GM18867 (cell line): ENCODE measurements at regions not wholly inside any gene's neighbourhood (a gene's known extent, or its start where the extent isn't known, plus 50 kb on each side); places are given as distances from the start of the nearest gene placed in this dataset.
"Not testable (repeated sequence)": the region's sequence is repeated elsewhere in the genome, so short reads cannot be mapped to it uniquely, and the experiment has no call there.

Experiments
- ATAC-seq: cut with Tn5 transposase; IDR thresholded peaks from one replicate; pipeline ENCODE4 v1.9.1; 2021; ENCODE audit warnings: mild to moderate bottlenecking, moderate library complexity; ENCODE audit not compliant: unreplicated experiment

- ATAC-seq = no peak
These were observed 370.6 kb downstream of the CCSER2 start for GRCh38 chr10:84698989-84699388.

GRCh38 chr10:84700668-84701369 lies 372.4 kb downstream of the CCSER2 start:
- no peak for ATAC-seq

- no peak for ATAC-seq
These were observed 373.0 kb downstream of the CCSER2 start for GRCh38 chr10:84701370-84701720.

- no peak for ATAC-seq
These were observed 375.7 kb downstream of the CCSER2 start for GRCh38 chr10:84704101-84704500.

- ATAC-seq = no peak
These were observed 378.0 kb downstream of the CCSER2 start for GRCh38 chr10:84706431-84706830.

GRCh38 chr10:84706875-84707274 lies 378.5 kb downstream of the CCSER2 start:
- ATAC-seq = no peak

GRCh38 chr10:84715911-84716310 lies 387.5 kb downstream of the CCSER2 start:
- peak; percentile 89 for ATAC-seq

GRCh38 chr10:84718877-84719616 lies 390.7 kb downstream of the CCSER2 start:
- no peak for ATAC-seq

GRCh38 chr10:84719687-84720086 lies 391.3 kb downstream of the CCSER2 start:
- no peak for ATAC-seq

GRCh38 chr10:84727398-84727797 lies 399.0 kb downstream of the CCSER2 start:
- ATAC-seq = no peak

GRCh38 chr10:84739126-84739525 lies 410.7 kb downstream of the CCSER2 start:
- not testable (repeated sequence) for ATAC-seq

- ATAC-seq = no peak
These were observed 411.3 kb downstream of the CCSER2 start for GRCh38 chr10:84739641-84740040.

- no peak for ATAC-seq
These were observed 415.1 kb downstream of the CCSER2 start for GRCh38 chr10:84743483-84743882.

GRCh38 chr10:84755311-84755710 lies 426.9 kb downstream of the CCSER2 start:
- no peak for ATAC-seq

- ATAC-seq = not testable (repeated sequence)
These were observed 428.3 kb downstream of the CCSER2 start for GRCh38 chr10:84756653-84757052.

GRCh38 chr10:84761994-84762614 lies 433.7 kb downstream of the CCSER2 start:
- ATAC-seq = not testable (repeated sequence)

- ATAC-seq = no peak
These were observed 434.5 kb downstream of the CCSER2 start for GRCh38 chr10:84762754-84763394.

- ATAC-seq = no peak
These were observed 435.6 kb downstream of the CCSER2 start for GRCh38 chr10:84763965-84764364.

GRCh38 chr10:84765086-84765485 lies 436.7 kb downstream of the CCSER2 start:
- no peak for ATAC-seq

- no peak for ATAC-seq
These were observed 437.3 kb downstream of the CCSER2 start for GRCh38 chr10:84765656-84766055.

GRCh38 chr10:84766923-84767322 lies 438.5 kb downstream of the CCSER2 start:
- ATAC-seq = no peak

- ATAC-seq = no peak
These were observed 439.7 kb downstream of the CCSER2 start for GRCh38 chr10:84768132-84768531.
